Activated CD8-positive, alpha-beta T cell treated with anti-CD3 and anti-CD28 coated beads for 36 hours (primary cell): ENCODE measurements at regions not wholly inside any gene's neighbourhood (a gene's known extent, or its start where the extent isn't known, plus 50 kb on each side); places are given as distances from the start of the nearest gene placed in this dataset.

Source experiments
- ATAC-seq: fragments of 200-7000 bp; cut with Tn5 transposase; one replicate; pipeline ENCODE4 v1.10.0; 2021; ENCODE audit warnings: mild to moderate bottlenecking, moderate library complexity
- CTCF ChIA-PET: fragments of 350-600 bp; sonication (Branson Sonifier 250); formaldehyde crosslinking; loops from one replicate; lab custom pipeline; 2021; ENCODE audit warnings: antibody characterized with exemption; lab: Charles Lee
- POLR2A ChIA-PET: fragments of 350-600 bp; sonication (Branson Sonifier 250); formaldehyde crosslinking; loops from one replicate; lab custom pipeline; 2021; ENCODE audit warnings: antibody characterized with exemption; lab: Charles Lee
- DNase-seq: peaks from one replicate; pipeline ENCODE4 v3.0.0-alpha.2; 2020
- H3K27ac Mint-ChIP-seq: one replicate; pipeline ENCODE4 v1.8.0; 2021; ENCODE audit warnings: mild to moderate bottlenecking, mixed read lengths
- H3K27me3 Mint-ChIP-seq: one replicate; pipeline ENCODE4 v1.8.0; 2021; ENCODE audit warnings: mixed read lengths
- H3K36me3 Mint-ChIP-seq: one replicate; pipeline ENCODE4 v1.8.0; 2021; ENCODE audit warnings: low read depth, mixed read lengths
- H3K4me1 Mint-ChIP-seq: one replicate; pipeline ENCODE4 v1.8.0; 2021; ENCODE audit warnings: low read depth, mixed read lengths
- H3K4me3 Mint-ChIP-seq: one replicate; pipeline ENCODE4 v1.8.0; 2021; ENCODE audit warnings: mild to moderate bottlenecking, moderate library complexity, mixed read lengths
- H3K9me3 Mint-ChIP-seq: one replicate; pipeline ENCODE4 v1.8.0; 2021; ENCODE audit warnings: mixed read lengths
- CTCF ChIP-seq: fragments of 200-600 bp; IDR thresholded peaks from one replicate; pipeline ENCODE4 v1.8.0; 2022; ENCODE audit warnings: antibody characterized with exemption, mild to moderate bottlenecking
- intact Hi-C: fragments of 100-400 bp; cut with micrococcal nuclease; formaldehyde crosslinking; loops from one replicate; pipeline ENCODE4 v1.10.0; 2022

DNA sequence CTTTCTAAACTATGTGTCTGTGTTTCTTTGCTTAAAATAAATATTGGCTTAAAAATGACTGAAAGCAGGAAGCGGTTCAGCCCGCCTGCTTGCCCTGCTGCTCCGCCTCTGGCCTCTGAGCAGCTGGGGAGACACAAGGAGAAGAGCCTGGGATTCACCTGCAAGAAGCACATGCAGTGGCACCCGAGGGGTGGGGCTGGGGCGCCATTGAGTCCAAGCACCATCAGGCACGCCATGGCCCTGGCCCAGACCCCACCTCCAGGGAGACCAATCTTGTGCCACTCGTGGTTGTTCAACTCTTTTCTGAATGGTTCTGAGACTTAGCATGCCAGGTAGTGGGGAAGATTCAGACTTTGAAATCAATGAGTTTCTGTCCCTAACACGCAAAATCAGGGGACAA lies 495.5 kb upstream of the MYT1L start:
- no peak overlapping the region for H3K27ac Mint-ChIP-seq
- CTCF ChIA-PET, result no interaction called here
- no peak overlapping the region for H3K4me3 Mint-ChIP-seq
- no peaks in the 10 kb centered on the region for H3K9me3 Mint-ChIP-seq
- ATAC-seq (no peak), DNase-seq (no peak)
- H3K4me1 Mint-ChIP-seq, result no peaks in the 10 kb centered on the region
- POLR2A ChIA-PET, result interaction anchor here (0.6 kb wide), 1 partner anchor 919 kb away, joined by 3 read pairs; no protein-coding TSS in a partner anchor
- H3K36me3 Mint-ChIP-seq, result no peaks in the 10 kb centered on the region
- peaks cover 2% of the 10 kb centered on the region for H3K27me3 Mint-ChIP-seq
- intact Hi-C loops, result no loop called here
- no peak for TF ChIP-seq CTCF

DNA sequence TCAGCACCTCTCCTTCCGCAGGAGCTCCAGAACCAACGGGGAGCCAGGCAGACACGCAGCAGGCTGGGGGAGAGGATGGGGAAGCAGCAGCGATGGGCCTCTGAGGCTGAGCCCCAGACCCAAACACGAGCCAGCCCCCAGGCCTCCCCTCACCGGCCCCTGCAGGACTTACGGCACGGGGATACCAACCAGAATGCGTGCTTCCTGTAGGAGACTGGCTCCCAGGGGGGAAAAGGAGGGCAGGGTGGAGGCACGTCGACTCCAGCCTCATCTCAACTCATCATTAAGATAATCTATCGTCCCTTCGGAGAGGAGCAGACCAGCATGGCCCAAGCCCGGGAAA lies 495.1 kb upstream of the MYT1L start:
- Mint-ChIP-seq H3K27ac (no peak overlapping the region), H3K4me1 (no peaks in the 10 kb centered on the region), H3K27me3 (peaks cover 2% of the 10 kb centered on the region), H3K36me3 (no peaks in the 10 kb centered on the region), H3K4me3 (no peak overlapping the region), H3K9me3 (peaks cover 2% of the 10 kb centered on the region)
- intact Hi-C loops, result no loop called here
- no peak for ATAC-seq
- ChIA-PET CTCF (no interaction called here), POLR2A (no interaction called here)
- no peak for TF ChIP-seq CTCF
- no peak for DNase-seq

GRCh38 chr2:2825516-2826208 lies 494.6 kb upstream of the MYT1L start:
- no peak for TF ChIP-seq CTCF
- H3K9me3 Mint-ChIP-seq, result peaks cover 2% of the 10 kb centered on the region
- H3K36me3 Mint-ChIP-seq, result no peaks in the 10 kb centered on the region
- intact Hi-C loops, result no loop called here
- ChIA-PET CTCF (no interaction called here), POLR2A (no interaction called here)
- ATAC-seq (no peak), DNase-seq (no peak)
- H3K27ac Mint-ChIP-seq, result no peak overlapping the region
- H3K4me1 Mint-ChIP-seq, result no peaks in the 10 kb centered on the region
- H3K27me3 Mint-ChIP-seq, result peaks cover 2% of the 10 kb centered on the region
- no peak overlapping the region for H3K4me3 Mint-ChIP-seq

DNA sequence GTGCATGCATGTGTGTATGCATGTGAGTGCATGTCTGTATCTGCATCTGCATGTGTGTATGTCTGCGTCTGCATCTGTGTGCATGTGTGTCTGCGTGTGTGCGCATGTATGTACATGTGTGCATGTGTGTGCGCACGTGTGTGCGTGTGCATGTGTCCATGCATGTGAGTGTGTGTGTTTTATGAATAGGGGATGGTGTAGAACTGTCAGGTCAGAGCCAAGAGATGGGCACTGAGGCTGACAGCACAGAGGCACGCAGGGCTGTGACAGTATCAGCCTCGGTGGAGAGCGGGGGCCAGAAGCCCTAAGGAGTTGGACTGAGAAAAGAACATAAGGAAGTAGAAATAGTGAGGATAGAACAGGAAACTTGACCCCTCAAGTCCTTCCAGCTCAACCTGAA lies 494.0 kb upstream of the MYT1L start:
- POLR2A ChIA-PET, result no interaction called here
- DNase-seq, result no peak
- Mint-ChIP-seq H3K36me3 (no peaks in the 10 kb centered on the region), H3K4me3 (no peak overlapping the region), H3K9me3 (peaks cover 2% of the 10 kb centered on the region), H3K27me3 (peaks cover 2% of the 10 kb centered on the region), H3K27ac (no peak overlapping the region), H3K4me1 (no peaks in the 10 kb centered on the region)
- no peak for ATAC-seq
- CTCF ChIA-PET, result no interaction called here
- intact Hi-C loops, result no loop called here
- no peak for TF ChIP-seq CTCF

DNA sequence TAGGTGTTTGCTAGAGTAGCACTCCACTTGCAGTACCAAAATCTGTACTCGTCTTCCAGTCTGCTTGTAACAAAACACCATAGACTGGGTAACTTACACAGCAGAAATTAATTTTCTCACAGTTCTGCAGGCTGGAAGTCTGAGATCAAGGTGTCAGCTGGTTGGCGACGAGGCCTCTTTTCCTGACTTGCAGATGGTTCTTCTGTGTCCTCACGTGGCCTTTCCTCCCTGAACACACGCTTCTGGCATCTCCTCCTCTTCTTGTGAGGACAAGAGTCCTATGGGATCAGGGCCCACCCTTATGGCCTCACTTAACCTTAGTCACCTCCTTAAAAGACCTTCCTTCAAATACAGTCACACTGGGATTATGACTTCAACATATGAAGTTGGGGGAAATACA lies 493.5 kb upstream of the MYT1L start:
- Mint-ChIP-seq H3K4me3 (no peak overlapping the region), H3K27ac (no peak overlapping the region), H3K4me1 (no peaks in the 10 kb centered on the region), H3K9me3 (peaks cover 2% of the 10 kb centered on the region), H3K36me3 (no peaks in the 10 kb centered on the region), H3K27me3 (peaks cover 2% of the 10 kb centered on the region)
- CTCF ChIA-PET, result no interaction called here
- POLR2A ChIA-PET, result no interaction called here
- intact Hi-C loops, result no loop called here
- TF ChIP-seq CTCF, result no peak
- DNase-seq, result no peak
- ATAC-seq, result no peak
